SHP77 treated with DMSO at 0.1 percent for 48 hours (cell line): ENCODE measurements at regions not wholly inside any gene's neighbourhood (a gene's known extent, or its start where the extent isn't known, plus 50 kb on each side); places are given as distances from the start of the nearest gene placed in this dataset.

ENCODE experiments used
- DNase-seq: peaks from one replicate; lab custom pipeline; 2025; lab: John Stamatoyannopoulos, UW

- DNase-seq = no peak
Measured at GRCh38 chr11:37748641-37749040, 1150.6 kb upstream of the RAG2 start.

GRCh38 chr11:37747121-37747520, 1149.1 kb upstream of the RAG2 start:
- DNase-seq = no peak

GRCh38 chr11:37727371-37727770, 1129.3 kb upstream of the RAG2 start:
- no peak for DNase-seq

GRCh38 chr11:37724315-37724714, 1126.3 kb upstream of the RAG2 start:
- DNase-seq = no peak

GRCh38 chr11:37721485-37721884, 1123.4 kb upstream of the RAG2 start:
- no peak for DNase-seq

GRCh38 chr11:37718431-37718999, 1120.5 kb upstream of the RAG2 start:
- DNase-seq = no peak

- no peak for DNase-seq
Measured at GRCh38 chr11:37712251-37712650, 1114.2 kb upstream of the RAG2 start.

- DNase-seq = no peak
Measured at GRCh38 chr11:37710031-37710430, 1112.0 kb upstream of the RAG2 start.

GRCh38 chr11:37704791-37705190, 1106.8 kb upstream of the RAG2 start:
- DNase-seq = no peak

- DNase-seq = no peak
Measured at GRCh38 chr11:37699644-37700043, 1101.6 kb upstream of the RAG2 start.

- no peak for DNase-seq
Measured at GRCh38 chr11:37695283-37695682, 1097.2 kb upstream of the RAG2 start.

- no peak for DNase-seq
Measured at GRCh38 chr11:37689951-37690350, 1091.9 kb upstream of the RAG2 start.

GRCh38 chr11:37688456-37688855, 1090.4 kb upstream of the RAG2 start:
- no peak for DNase-seq

GRCh38 chr11:37687130-37687529, 1089.1 kb upstream of the RAG2 start:
- no peak for DNase-seq

- DNase-seq = no peak
Measured at GRCh38 chr11:37671321-37671720, 1073.3 kb upstream of the RAG2 start.

GRCh38 chr11:37666960-37667359, 1068.9 kb upstream of the RAG2 start:
- no peak for DNase-seq

- DNase-seq = no peak
Measured at GRCh38 chr11:37657645-37658044, 1059.6 kb upstream of the RAG2 start.

GRCh38 chr11:37647767-37648166, 1049.7 kb upstream of the RAG2 start:
- DNase-seq = no peak

- no peak for DNase-seq
Measured at GRCh38 chr11:37643968-37644367, 1045.9 kb upstream of the RAG2 start.

GRCh38 chr11:37642296-37642695, 1044.3 kb upstream of the RAG2 start:
- DNase-seq = no peak

- no peak for DNase-seq
Measured at GRCh38 chr11:37632748-37633147, 1034.7 kb upstream of the RAG2 start.

GRCh38 chr11:37630866-37631265, 1032.8 kb upstream of the RAG2 start:
- DNase-seq = no peak

- DNase-seq = no peak
Measured at GRCh38 chr11:37623778-37624177, 1025.7 kb upstream of the RAG2 start.

GRCh38 chr11:37621662-37622061, 1023.6 kb upstream of the RAG2 start:
- no peak for DNase-seq

GRCh38 chr11:37616291-37616690, 1018.3 kb upstream of the RAG2 start:
- DNase-seq = no peak
